Activated T-cell treated with anti-CD3 and anti-CD28 coated beads, Interleukin-2, amount 50 U/mL, for 72 hours (primary cell): ENCODE measurements at regions not wholly inside any gene's neighbourhood (a gene's known extent, or its start where the extent isn't known, plus 50 kb on each side); places are given as distances from the start of the nearest gene placed in this dataset.

Experiments
- ATAC-seq, 2 donors: fragments of 150-1000 bp; cut with Tn5 transposase; replicated peaks in 1 of 2; 2 replicates each; pipeline ENCODE4 v1.10.0; 2021; ENCODE audit warnings: moderate library complexity in 2 of 2, mild to moderate bottlenecking in 1 of 2
- DNase-seq, 2 donors: peaks; one replicate each; pipeline ENCODE4 v3.0.0; 2021 to 2022; ENCODE audit warnings: mixed read lengths in 1 of 2
- H3K27ac Mint-ChIP-seq: one replicate; pipeline ENCODE4 v1.8.0; 2022; ENCODE audit warnings: mild to moderate bottlenecking, moderate library complexity, mixed read lengths
- H3K27me3 Mint-ChIP-seq: one replicate; pipeline ENCODE4 v1.8.0; 2022; ENCODE audit warnings: low read depth, mixed read lengths
- H3K36me3 Mint-ChIP-seq, 2 donors: one replicate each; pipeline ENCODE4 v1.8.0; 2022; ENCODE audit warnings: mixed read lengths in 2 of 2, mild to moderate bottlenecking in 1 of 2; ENCODE audit not compliant: insufficient read depth in 2 of 2
- H3K4me1 Mint-ChIP-seq: one replicate; pipeline ENCODE4 v1.8.0; 2022; ENCODE audit warnings: low read depth, mixed read lengths
- H3K4me3 Mint-ChIP-seq, 2 donors: one replicate each; pipeline ENCODE4 v1.8.0; 2022; ENCODE audit warnings: mild to moderate bottlenecking in 2 of 2, mixed read lengths in 2 of 2, moderate library complexity in 2 of 2
- H3K9me3 Mint-ChIP-seq, 2 donors: one replicate each; pipeline ENCODE4 v1.8.0; 2022; ENCODE audit warnings: mixed read lengths in 2 of 2

- Mint-ChIP-seq H3K27me3 (peaks cover 2% of the 10 kb centered on the region), H3K27ac (no peak overlapping the region), H3K9me3 (peaks cover 0 to 2% of the 10 kb centered on the region in 2 donors), H3K36me3 (no peaks in the 10 kb centered on the region), H3K4me3 (no peak overlapping the region), H3K4me1 (no peaks in the 10 kb centered on the region)
- ATAC-seq, result no peak
- DNase-seq, result no peak
Measured at GRCh38 chr11:115751243-115752015, 247.2 kb upstream of the CADM1 start.

GRCh38 chr11:115745610-115746512 lies 241.6 kb upstream of the CADM1 start:
- no peak for ATAC-seq
- no peaks in the 10 kb centered on the region for H3K36me3 Mint-ChIP-seq

GRCh38 chr11:115745066-115745465 lies 240.9 kb upstream of the CADM1 start:
- DNase-seq (no peak), ATAC-seq (no peak)
- H3K36me3 Mint-ChIP-seq, result no peaks in the 10 kb centered on the region
- H3K4me3 Mint-ChIP-seq, result no peak overlapping the region
- H3K27me3 Mint-ChIP-seq, result no peaks in the 10 kb centered on the region
- no peaks in the 10 kb centered on the region for H3K4me1 Mint-ChIP-seq
- peaks cover 0 to 2% of the 10 kb centered on the region in 2 donors for H3K9me3 Mint-ChIP-seq
- no peak overlapping the region for H3K27ac Mint-ChIP-seq

More at GRCh38 chr11:115745610-115746512, 241.6 kb upstream of the CADM1 start:
- no peaks in the 10 kb centered on the region for H3K27me3 Mint-ChIP-seq
- H3K27ac Mint-ChIP-seq, result no peak overlapping the region
- no peak for DNase-seq
- no peak overlapping the region for H3K4me3 Mint-ChIP-seq
- no peaks in the 10 kb centered on the region for H3K4me1 Mint-ChIP-seq
- peaks cover 0 to 2% of the 10 kb centered on the region in 2 donors for H3K9me3 Mint-ChIP-seq

GRCh38 chr11:115743719-115744118 lies 239.5 kb upstream of the CADM1 start:
- H3K9me3 Mint-ChIP-seq, result peaks cover 0 to 2% of the 10 kb centered on the region in 2 donors
- no peaks in the 10 kb centered on the region for H3K4me1 Mint-ChIP-seq
- DNase-seq (no peak), ATAC-seq (no peak)
- no peaks in the 10 kb centered on the region for H3K36me3 Mint-ChIP-seq
- no peaks in the 10 kb centered on the region for H3K27me3 Mint-ChIP-seq
- no peak overlapping the region for H3K27ac Mint-ChIP-seq
- no peak overlapping the region for H3K4me3 Mint-ChIP-seq

- no peaks in the 10 kb centered on the region for H3K36me3 Mint-ChIP-seq
- H3K9me3 Mint-ChIP-seq, result peaks cover 0 to 2% of the 10 kb centered on the region in 2 donors
- no peak for ATAC-seq
- no peak overlapping the region for H3K4me3 Mint-ChIP-seq
- DNase-seq, result no peak
- H3K4me1 Mint-ChIP-seq, result no peaks in the 10 kb centered on the region
- H3K27me3 Mint-ChIP-seq, result no peaks in the 10 kb centered on the region
- no peak overlapping the region for H3K27ac Mint-ChIP-seq
Measured at GRCh38 chr11:115741376-115742107, 237.3 kb upstream of the CADM1 start.

GRCh38 chr11:115740324-115740723 lies 236.1 kb upstream of the CADM1 start:
- peaks cover 0 to 2% of the 10 kb centered on the region in 2 donors for H3K9me3 Mint-ChIP-seq
- no peaks in the 10 kb centered on the region for H3K36me3 Mint-ChIP-seq
- ATAC-seq (no peak), DNase-seq (no peak)
- H3K27me3 Mint-ChIP-seq, result no peaks in the 10 kb centered on the region
- H3K4me3 Mint-ChIP-seq, result no peak overlapping the region
- H3K4me1 Mint-ChIP-seq, result no peaks in the 10 kb centered on the region
- H3K27ac Mint-ChIP-seq, result no peak overlapping the region

GRCh38 chr11:115739878-115740277 lies 235.7 kb upstream of the CADM1 start:
- DNase-seq (no peak), ATAC-seq (no peak)
- Mint-ChIP-seq H3K4me1 (no peaks in the 10 kb centered on the region), H3K27ac (no peak overlapping the region), H3K9me3 (peaks cover 0 to 2% of the 10 kb centered on the region in 2 donors), H3K27me3 (no peaks in the 10 kb centered on the region), H3K4me3 (no peak overlapping the region), H3K36me3 (no peaks in the 10 kb centered on the region)

GRCh38 chr11:115739146-115739545 lies 234.9 kb upstream of the CADM1 start:
- no peak overlapping the region for H3K4me3 Mint-ChIP-seq

GRCh38 chr11:115737875-115738274 lies 233.7 kb upstream of the CADM1 start:
- no peaks in the 10 kb centered on the region for H3K36me3 Mint-ChIP-seq
- no peak overlapping the region for H3K27ac Mint-ChIP-seq
- no peaks in the 10 kb centered on the region for H3K4me1 Mint-ChIP-seq
- DNase-seq (no peak), ATAC-seq (no peak)
- H3K9me3 Mint-ChIP-seq, result peaks cover 0 to 2% of the 10 kb centered on the region in 2 donors
- no peaks in the 10 kb centered on the region for H3K27me3 Mint-ChIP-seq
- no peak overlapping the region for H3K4me3 Mint-ChIP-seq

More at GRCh38 chr11:115739146-115739545, 234.9 kb upstream of the CADM1 start:
- Mint-ChIP-seq H3K36me3 (no peaks in the 10 kb centered on the region), H3K9me3 (peaks cover 0 to 2% of the 10 kb centered on the region in 2 donors), H3K27ac (no peak overlapping the region), H3K4me1 (no peaks in the 10 kb centered on the region), H3K27me3 (no peaks in the 10 kb centered on the region)
- DNase-seq (no peak), ATAC-seq (no peak)

- no peaks in the 10 kb centered on the region for H3K36me3 Mint-ChIP-seq
- no peak overlapping the region for H3K27ac Mint-ChIP-seq
- H3K9me3 Mint-ChIP-seq, result no peaks in the 10 kb centered on the region
- H3K4me1 Mint-ChIP-seq, result no peaks in the 10 kb centered on the region
- no peak for DNase-seq
- H3K4me3 Mint-ChIP-seq, result no peak overlapping the region
- ATAC-seq, result no peak
- no peaks in the 10 kb centered on the region for H3K27me3 Mint-ChIP-seq
Measured at GRCh38 chr11:115736146-115736545, 231.9 kb upstream of the CADM1 start.

GRCh38 chr11:115724666-115725065 lies 220.5 kb upstream of the CADM1 start:
- Mint-ChIP-seq H3K27ac (no peak overlapping the region), H3K9me3 (peaks cover 0 to 3% of the 10 kb centered on the region in 2 donors)

GRCh38 chr11:115722711-115723110 lies 218.5 kb upstream of the CADM1 start:
- DNase-seq (no peak), ATAC-seq (no peak)
- no peaks in the 10 kb centered on the region for H3K27me3 Mint-ChIP-seq
- no peak overlapping the region for H3K27ac Mint-ChIP-seq
- H3K9me3 Mint-ChIP-seq, result peaks cover 0 to 5% of the 10 kb centered on the region in 2 donors
- H3K36me3 Mint-ChIP-seq, result no peaks in the 10 kb centered on the region
- no peaks in the 10 kb centered on the region for H3K4me1 Mint-ChIP-seq
- H3K4me3 Mint-ChIP-seq, result no peak overlapping the region

More at GRCh38 chr11:115724666-115725065, 220.5 kb upstream of the CADM1 start:
- Mint-ChIP-seq H3K4me1 (no peaks in the 10 kb centered on the region), H3K4me3 (no peak overlapping the region), H3K27me3 (no peaks in the 10 kb centered on the region), H3K36me3 (no peaks in the 10 kb centered on the region)
- ATAC-seq (no peak), DNase-seq (no peak)
